Liver (tissue), 8 donors: ENCODE measurements at regions not wholly inside any gene's neighbourhood (a gene's known extent, or its start where the extent isn't known, plus 50 kb on each side); places are given as distances from the start of the nearest gene placed in this dataset.

Source experiments
- DNase-seq: peaks from one replicate; pipeline ENCODE4 v3.0.0-alpha.2; 2017; ENCODE audit warnings: low spot score
- H3K27ac ChIP-seq, 2 donors: one replicate each; pipeline ENCODE4 v1.7.0; 2013; ENCODE audit warnings: inconsistent platforms in 2 of 2, low read length in 2 of 2, control low read depth in 1 of 2, low read depth in 1 of 2, mild to moderate bottlenecking in 1 of 2
- H3K27me3 ChIP-seq, 4 donors: one replicate each; pipeline versions ENCODE4 v1.6.1 to v1.7.0; 2013; ENCODE audit warnings: low read length in 3 of 4, inconsistent platforms in 1 of 4, mild to moderate bottlenecking in 1 of 4, moderate library complexity in 1 of 4; ENCODE audit not compliant: control insufficient read depth in 4 of 4, insufficient read depth in 4 of 4
- H3K36me3 ChIP-seq, 4 donors: one replicate each; pipeline versions ENCODE4 v1.6.1 to v1.7.0; 2013; ENCODE audit warnings: low read length in 3 of 4, mild to moderate bottlenecking in 3 of 4, low read depth in 1 of 4, moderate library complexity in 1 of 4; ENCODE audit not compliant: control insufficient read depth in 4 of 4, insufficient read depth in 3 of 4
- H3K4me1 ChIP-seq, 4 donors: one replicate each; pipeline versions ENCODE4 v1.6.1 to v1.7.0; 2013; ENCODE audit warnings: low read length in 3 of 4, mild to moderate bottlenecking in 3 of 4, moderate library complexity in 1 of 4; ENCODE audit not compliant: control insufficient read depth in 4 of 4, insufficient read depth in 4 of 4
- H3K4me3 ChIP-seq, 3 donors: one replicate each; pipeline versions ENCODE4 v1.6.1 to v1.7.0; 2013; ENCODE audit warnings: low read length in 3 of 3, control low read depth in 1 of 3, low read depth in 1 of 3, mild to moderate bottlenecking in 1 of 3
- H3K9ac ChIP-seq, 2 donors: one replicate each; pipeline ENCODE4 v1.7.0; 2013; ENCODE audit warnings: low read length in 2 of 2, mild to moderate bottlenecking in 2 of 2, moderate library complexity in 2 of 2, control low read depth in 1 of 2, low read depth in 1 of 2
- H3K9me3 ChIP-seq, 4 donors: one replicate each; pipeline versions ENCODE4 v1.6.1 to v1.7.0; 2013; ENCODE audit warnings: low read length in 3 of 4; ENCODE audit not compliant: control insufficient read depth in 4 of 4
- ATF3 ChIP-seq: IDR thresholded peaks from 2 replicates; pipeline ENCODE4 v1.6.1; 2016; ENCODE audit warnings: antibody characterized with exemption
- EGR1 ChIP-seq, 2 donors: IDR thresholded peaks; 2 replicates each; pipeline ENCODE4 v1.6.1; 2016 to 2018; ENCODE audit warnings: antibody characterized with exemption in 2 of 2, low read depth in 2 of 2
- FOXA1 ChIP-seq: IDR thresholded peaks from 2 replicates; pipeline ENCODE4 v1.6.1; 2016; ENCODE audit warnings: antibody characterized with exemption
- FOXA2 ChIP-seq: IDR thresholded peaks from 2 replicates; pipeline ENCODE4 v1.6.1; 2016; ENCODE audit warnings: antibody characterized with exemption
- GABPA ChIP-seq, 2 donors: IDR thresholded peaks in 1 of 2; conservative IDR thresholded peaks in 1 of 2; 2 replicates each; pipeline ENCODE4 v1.6.1; 2016; ENCODE audit warnings: antibody characterized with exemption in 2 of 2, mild to moderate bottlenecking in 1 of 2, moderate library complexity in 1 of 2
- HNF4A ChIP-seq, 2 donors: conservative IDR thresholded peaks; 2 replicates each; pipeline ENCODE4 v1.6.1; 2016; ENCODE audit warnings: antibody characterized with exemption in 2 of 2, mild to moderate bottlenecking in 2 of 2
- JUND ChIP-seq, 2 donors: IDR thresholded peaks; 2 replicates each; pipeline ENCODE4 v1.6.1; 2016; ENCODE audit warnings: antibody characterized with exemption in 2 of 2
- NR2F2 ChIP-seq: IDR thresholded peaks from 2 replicates; pipeline ENCODE4 v1.6.1; 2016; ENCODE audit warnings: antibody characterized with exemption
- RAD21 ChIP-seq, 2 donors: IDR thresholded peaks; 2 replicates each; pipeline ENCODE4 v1.6.1; 2016; ENCODE audit warnings: antibody characterized with exemption in 2 of 2, mild to moderate bottlenecking in 2 of 2
- RXRA ChIP-seq, 2 donors: IDR thresholded peaks; 2 replicates each; pipeline ENCODE4 v1.6.1; 2017 to 2018; ENCODE audit warnings: antibody characterized with exemption in 2 of 2, mild to moderate bottlenecking in 1 of 2
- SP1 ChIP-seq: IDR thresholded peaks from 2 replicates; pipeline ENCODE4 v1.6.1; 2018; ENCODE audit warnings: antibody characterized with exemption, mild to moderate bottlenecking
- TAF1 ChIP-seq: conservative IDR thresholded peaks from 2 replicates; pipeline ENCODE4 v1.6.1; 2016; ENCODE audit warnings: antibody characterized with exemption, mild to moderate bottlenecking
- ZBTB33 ChIP-seq: IDR thresholded peaks from 2 replicates; pipeline ENCODE4 v1.6.1; 2016; ENCODE audit warnings: antibody characterized with exemption
- WGBS: extraction: QIAGEN DNeasy Blood & Tissue Kit; methylation state at CpG from one replicate; pipeline ENCODE4 v1.1.7; 2013; 5-methylcytosine and 5-hydroxymethylcytosine counted together
- TF ChIP-seq, protein P1 (sequence below): fragments of 150-350 bp; IDR thresholded peaks from 2 replicates; pipeline ENCODE4 v1.5.1; 2017; ENCODE audit warnings: improper control_type of control experiment, low read depth, low read length; ENCODE audit not compliant: missing input control
- TF ChIP-seq, protein P2 (sequence below): IDR thresholded peaks from 2 replicates; pipeline ENCODE4 v1.6.1; 2016; ENCODE audit warnings: antibody characterized with exemption, mild to moderate bottlenecking
- TF ChIP-seq, protein P3 (sequence below): IDR thresholded peaks from 2 replicates; pipeline ENCODE4 v1.6.1; 2016; ENCODE audit warnings: antibody characterized with exemption
- donor health status: healthy.
- donor health status: healthy.
- donor health status: healthy.
- donor health status: healthy.
- donor health status: healthy.

GRCh38 chr13:26822146-26822545 is 61.6 kb upstream of the GPR12 start:
- Histone ChIP-seq H3K27ac (no peak overlapping the region), H3K36me3 (no peaks in the 10 kb centered on the region), H3K4me1 (no peaks in the 10 kb centered on the region), H3K4me3 (no peak overlapping the region), H3K9ac (no peak overlapping the region), H3K9me3 (no peaks in the 10 kb centered on the region), H3K27me3 (no peaks in the 10 kb centered on the region)
- no peak for DNase-seq
- TF ChIP-seq TAF1: no peak
- no peak for TF ChIP-seq HNF4A (conservative IDR thresholded peaks at IDR 0.05)
- TF ChIP-seq GABPA (IDR thresholded peaks at IDR 0.05 in 1 of 2, conservative IDR thresholded peaks at IDR 0.05 in 1 of 2): no peak

GRCh38 chr13:26821672-26822071 is 61.1 kb upstream of the GPR12 start:
- Histone ChIP-seq H3K27me3 (no peaks in the 10 kb centered on the region), H3K27ac (no peak overlapping the region), H3K4me1 (no peaks in the 10 kb centered on the region), H3K36me3 (no peaks in the 10 kb centered on the region), H3K9ac (no peak overlapping the region), H3K4me3 (no peak overlapping the region), H3K9me3 (no peaks in the 10 kb centered on the region)
- no peak for TF ChIP-seq RAD21 (IDR thresholded peaks at IDR 0.05)
- TF ChIP-seq NR2F2: no peak
- TF ChIP-seq EGR1 (IDR thresholded peaks at IDR 0.05; ENCODE audit: low read depth in 2 of 2): no peak
- no peak for TF ChIP-seq FOXA2
- TF ChIP-seq, protein P1, sequence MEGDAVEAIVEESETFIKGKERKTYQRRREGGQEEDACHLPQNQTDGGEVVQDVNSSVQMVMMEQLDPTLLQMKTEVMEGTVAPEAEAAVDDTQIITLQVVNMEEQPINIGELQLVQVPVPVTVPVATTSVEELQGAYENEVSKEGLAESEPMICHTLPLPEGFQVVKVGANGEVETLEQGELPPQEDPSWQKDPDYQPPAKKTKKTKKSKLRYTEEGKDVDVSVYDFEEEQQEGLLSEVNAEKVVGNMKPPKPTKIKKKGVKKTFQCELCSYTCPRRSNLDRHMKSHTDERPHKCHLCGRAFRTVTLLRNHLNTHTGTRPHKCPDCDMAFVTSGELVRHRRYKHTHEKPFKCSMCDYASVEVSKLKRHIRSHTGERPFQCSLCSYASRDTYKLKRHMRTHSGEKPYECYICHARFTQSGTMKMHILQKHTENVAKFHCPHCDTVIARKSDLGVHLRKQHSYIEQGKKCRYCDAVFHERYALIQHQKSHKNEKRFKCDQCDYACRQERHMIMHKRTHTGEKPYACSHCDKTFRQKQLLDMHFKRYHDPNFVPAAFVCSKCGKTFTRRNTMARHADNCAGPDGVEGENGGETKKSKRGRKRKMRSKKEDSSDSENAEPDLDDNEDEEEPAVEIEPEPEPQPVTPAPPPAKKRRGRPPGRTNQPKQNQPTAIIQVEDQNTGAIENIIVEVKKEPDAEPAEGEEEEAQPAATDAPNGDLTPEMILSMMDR: no peak
- TF ChIP-seq ATF3: no peak
- TF ChIP-seq ZBTB33: no peak
- TF ChIP-seq JUND (IDR thresholded peaks at IDR 0.05): no peak
- no peak for TF ChIP-seq TAF1
- TF ChIP-seq, protein P2, sequence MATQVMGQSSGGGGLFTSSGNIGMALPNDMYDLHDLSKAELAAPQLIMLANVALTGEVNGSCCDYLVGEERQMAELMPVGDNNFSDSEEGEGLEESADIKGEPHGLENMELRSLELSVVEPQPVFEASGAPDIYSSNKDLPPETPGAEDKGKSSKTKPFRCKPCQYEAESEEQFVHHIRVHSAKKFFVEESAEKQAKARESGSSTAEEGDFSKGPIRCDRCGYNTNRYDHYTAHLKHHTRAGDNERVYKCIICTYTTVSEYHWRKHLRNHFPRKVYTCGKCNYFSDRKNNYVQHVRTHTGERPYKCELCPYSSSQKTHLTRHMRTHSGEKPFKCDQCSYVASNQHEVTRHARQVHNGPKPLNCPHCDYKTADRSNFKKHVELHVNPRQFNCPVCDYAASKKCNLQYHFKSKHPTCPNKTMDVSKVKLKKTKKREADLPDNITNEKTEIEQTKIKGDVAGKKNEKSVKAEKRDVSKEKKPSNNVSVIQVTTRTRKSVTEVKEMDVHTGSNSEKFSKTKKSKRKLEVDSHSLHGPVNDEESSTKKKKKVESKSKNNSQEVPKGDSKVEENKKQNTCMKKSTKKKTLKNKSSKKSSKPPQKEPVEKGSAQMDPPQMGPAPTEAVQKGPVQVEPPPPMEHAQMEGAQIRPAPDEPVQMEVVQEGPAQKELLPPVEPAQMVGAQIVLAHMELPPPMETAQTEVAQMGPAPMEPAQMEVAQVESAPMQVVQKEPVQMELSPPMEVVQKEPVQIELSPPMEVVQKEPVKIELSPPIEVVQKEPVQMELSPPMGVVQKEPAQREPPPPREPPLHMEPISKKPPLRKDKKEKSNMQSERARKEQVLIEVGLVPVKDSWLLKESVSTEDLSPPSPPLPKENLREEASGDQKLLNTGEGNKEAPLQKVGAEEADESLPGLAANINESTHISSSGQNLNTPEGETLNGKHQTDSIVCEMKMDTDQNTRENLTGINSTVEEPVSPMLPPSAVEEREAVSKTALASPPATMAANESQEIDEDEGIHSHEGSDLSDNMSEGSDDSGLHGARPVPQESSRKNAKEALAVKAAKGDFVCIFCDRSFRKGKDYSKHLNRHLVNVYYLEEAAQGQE: no peak
- TF ChIP-seq FOXA1: no peak
- TF ChIP-seq RXRA (IDR thresholded peaks at IDR 0.05): no peak
- no peak for TF ChIP-seq SP1
- no peak for TF ChIP-seq GABPA (IDR thresholded peaks at IDR 0.05 in 1 of 2, conservative IDR thresholded peaks at IDR 0.05 in 1 of 2)
- no peak for TF ChIP-seq HNF4A (conservative IDR thresholded peaks at IDR 0.05)
- TF ChIP-seq, protein P3, sequence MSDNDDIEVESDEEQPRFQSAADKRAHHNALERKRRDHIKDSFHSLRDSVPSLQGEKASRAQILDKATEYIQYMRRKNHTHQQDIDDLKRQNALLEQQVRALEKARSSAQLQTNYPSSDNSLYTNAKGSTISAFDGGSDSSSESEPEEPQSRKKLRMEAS: no peak
- peak; percentile 46 for DNase-seq
- 89% methylated on average over 7 of the region's 7 CpGs for WGBS
